ENCODE measurements at regions not wholly inside any gene's neighbourhood (a gene's known extent, or its start where the extent isn't known, plus 50 kb on each side); places are given as distances from the start of the nearest gene placed in this dataset.
A peak's percentile ranks its signal among the peaks of the same experiment; 100 is the strongest.

- DNase-seq (ENCODE audit: low read depth, low spot score) = no peak
Measured at GRCh38 chr7:121498816-121499215, 102.7 kb upstream of the FAM3C start.

- peak; percentile 18 for DNase-seq (ENCODE audit: low read depth, low spot score)
Measured at GRCh38 chr7:121497545-121497944, 101.4 kb upstream of the FAM3C start.

- no peak for DNase-seq (ENCODE audit: low read depth, low spot score)
Measured at GRCh38 chr7:121494516-121494915, 98.4 kb upstream of the FAM3C start.

GRCh38 chr7:121493553-121493952 is 97.4 kb upstream of the FAM3C start:
- DNase-seq (ENCODE audit: low read depth, low spot score) = no peak

GRCh38 chr7:121490309-121490708 is 94.2 kb upstream of the FAM3C start:
- no peak for DNase-seq (ENCODE audit: low read depth, low spot score)

GRCh38 chr7:121489440-121489839 is 93.3 kb upstream of the FAM3C start:
- no peak for DNase-seq (ENCODE audit: low read depth, low spot score)

DNA sequence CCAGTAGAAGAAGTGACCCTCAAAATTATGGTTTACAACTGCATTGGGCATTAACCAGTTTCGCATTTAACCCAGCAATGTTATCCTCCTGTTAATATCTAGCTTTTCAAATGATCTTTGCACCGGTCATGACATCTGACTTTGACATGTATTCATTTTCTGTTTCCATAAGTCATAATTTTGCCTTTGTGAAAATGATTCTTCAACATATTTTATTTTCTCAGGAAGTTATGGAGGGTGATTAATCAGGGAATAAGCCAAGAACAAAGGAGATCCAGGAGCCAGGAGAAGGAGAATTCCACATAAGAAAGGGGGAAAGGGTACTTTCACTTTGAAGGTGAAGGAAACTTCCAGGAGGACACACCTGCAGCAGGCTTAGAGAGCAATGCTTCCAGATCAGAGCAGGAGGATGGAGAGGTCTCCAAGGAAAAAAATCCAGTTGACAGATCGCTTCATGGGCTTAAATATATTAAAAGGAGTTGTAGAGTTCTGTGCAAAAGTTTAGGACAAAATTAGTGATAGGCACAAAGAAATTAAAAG is 92.1 kb upstream of the FAM3C start:
- DNase-seq (ENCODE audit: low read depth, low spot score) = no peak

GRCh38 chr7:121486590-121486989 is 90.5 kb upstream of the FAM3C start:
- no peak for DNase-seq (ENCODE audit: low read depth, low spot score)

DNA sequence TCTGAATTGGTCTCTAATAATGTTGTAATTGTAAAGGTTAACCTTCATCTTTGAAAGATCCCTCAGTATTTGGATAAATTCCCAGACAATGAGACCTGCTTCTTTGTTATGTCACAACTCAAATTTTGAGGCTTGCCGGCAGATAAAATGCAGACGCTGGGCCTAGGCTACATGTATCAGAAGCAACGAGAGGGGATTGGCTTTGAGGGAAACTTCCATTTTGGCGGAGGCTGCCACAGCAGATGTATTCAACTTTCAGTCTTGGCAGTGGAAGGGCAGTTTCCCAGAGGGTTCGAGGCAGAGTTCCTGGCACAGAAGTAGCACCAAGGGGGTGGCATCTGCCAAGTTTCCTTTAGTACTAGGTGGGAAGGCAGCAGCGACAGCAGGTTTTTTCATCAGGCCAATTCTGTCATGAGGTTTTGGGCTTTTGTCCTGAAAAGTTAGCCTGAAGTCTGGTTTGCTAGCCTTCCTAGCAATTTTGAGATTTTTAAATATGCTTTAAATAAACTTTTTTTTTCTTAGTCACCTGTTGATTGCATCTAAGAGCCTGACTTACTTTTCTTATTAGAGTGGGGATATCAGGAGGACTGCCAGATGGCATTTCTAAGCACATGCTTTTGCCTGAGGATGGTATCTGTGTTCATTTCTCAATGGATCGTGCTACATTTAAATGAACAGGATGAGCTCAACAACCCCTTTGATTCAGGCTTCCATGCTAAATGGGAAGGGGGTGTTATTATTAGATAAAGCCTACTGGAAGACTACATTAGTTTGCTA is 89.5 kb upstream of the FAM3C start:
- DNase-seq (ENCODE audit: low read depth, low spot score) = no peak

GRCh38 chr7:121484089-121484763 is 88.1 kb upstream of the FAM3C start:
- DNase-seq (ENCODE audit: low read depth, low spot score) = no peak

- DNase-seq (ENCODE audit: low read depth, low spot score) = peak; percentile 48
Measured at GRCh38 chr7:121480566-121481335, 84.6 kb upstream of the FAM3C start.

- DNase-seq (ENCODE audit: low read depth, low spot score) = peak; percentile 47
Measured at GRCh38 chr7:121480058-121480457, 84.0 kb upstream of the FAM3C start.

- no peak for DNase-seq (ENCODE audit: low read depth, low spot score)
Measured at GRCh38 chr7:121479466-121479865, 83.4 kb upstream of the FAM3C start.

DNA sequence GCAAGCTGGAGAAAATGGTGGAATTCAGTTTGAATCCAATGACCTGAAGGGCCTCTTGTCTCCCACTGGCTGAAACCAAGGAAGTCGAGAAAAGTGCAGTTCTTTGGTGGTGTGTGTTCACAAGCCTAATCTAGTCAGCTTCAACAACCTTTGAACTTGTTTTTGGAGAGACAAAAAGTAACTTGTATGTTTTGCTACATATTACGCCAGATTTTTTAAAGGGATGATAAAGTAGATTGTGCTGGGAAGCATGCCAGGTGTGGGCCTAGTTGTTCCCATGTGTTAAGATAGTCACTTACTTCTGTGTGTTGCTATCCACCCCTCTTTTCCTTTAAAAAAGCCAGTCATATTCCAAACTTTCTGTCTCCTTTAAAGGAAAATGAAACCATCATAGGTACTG is 79.7 kb upstream of the FAM3C start:
- no peak for DNase-seq (ENCODE audit: low read depth, low spot score)

DNA sequence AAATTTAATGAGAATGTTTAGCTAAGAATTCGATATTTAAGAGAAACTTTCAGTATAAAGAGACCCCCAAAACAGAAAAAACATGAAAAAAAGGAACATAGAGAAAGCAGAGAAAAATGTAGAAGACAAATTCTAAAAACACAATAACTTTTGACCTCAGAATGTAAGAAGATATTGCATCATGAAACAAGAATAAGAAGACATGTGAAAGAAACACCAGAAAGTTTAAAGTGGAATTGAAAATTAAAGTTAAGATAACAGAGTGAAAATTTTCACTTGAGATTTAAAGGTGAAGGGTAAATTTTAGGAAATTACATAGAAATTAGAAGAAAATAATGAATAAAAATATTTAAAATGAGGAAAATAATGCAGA is 78.2 kb upstream of the FAM3C start:
- no peak for DNase-seq (ENCODE audit: low read depth, low spot score)

GRCh38 chr7:121473645-121474300 is 77.7 kb upstream of the FAM3C start:
- no peak for DNase-seq (ENCODE audit: low read depth, low spot score)

DNA sequence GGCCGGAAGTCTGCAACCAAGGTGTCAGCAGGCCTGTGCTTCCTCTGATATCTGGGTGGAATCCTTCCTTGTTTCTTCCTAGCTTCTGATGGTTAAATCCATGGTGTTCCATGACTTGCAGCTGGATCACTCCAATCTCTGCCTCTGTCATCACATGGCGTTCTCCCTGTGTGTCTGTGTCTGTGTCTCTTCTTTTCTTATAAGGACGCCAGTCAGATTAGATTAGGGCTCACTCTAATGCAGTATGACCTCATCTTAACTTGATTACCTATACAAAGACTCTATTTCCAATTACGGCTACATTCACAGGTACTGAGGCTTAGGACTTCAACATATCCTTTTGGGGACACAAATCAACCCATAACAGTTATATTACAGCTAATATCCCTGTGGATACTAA is 70.3 kb upstream of the FAM3C start:
- DNase-seq (ENCODE audit: low read depth, low spot score) = no peak

- no peak for DNase-seq (ENCODE audit: low read depth, low spot score)
Measured at GRCh38 chr7:121459148-121459547, 63.0 kb upstream of the FAM3C start.

DNA sequence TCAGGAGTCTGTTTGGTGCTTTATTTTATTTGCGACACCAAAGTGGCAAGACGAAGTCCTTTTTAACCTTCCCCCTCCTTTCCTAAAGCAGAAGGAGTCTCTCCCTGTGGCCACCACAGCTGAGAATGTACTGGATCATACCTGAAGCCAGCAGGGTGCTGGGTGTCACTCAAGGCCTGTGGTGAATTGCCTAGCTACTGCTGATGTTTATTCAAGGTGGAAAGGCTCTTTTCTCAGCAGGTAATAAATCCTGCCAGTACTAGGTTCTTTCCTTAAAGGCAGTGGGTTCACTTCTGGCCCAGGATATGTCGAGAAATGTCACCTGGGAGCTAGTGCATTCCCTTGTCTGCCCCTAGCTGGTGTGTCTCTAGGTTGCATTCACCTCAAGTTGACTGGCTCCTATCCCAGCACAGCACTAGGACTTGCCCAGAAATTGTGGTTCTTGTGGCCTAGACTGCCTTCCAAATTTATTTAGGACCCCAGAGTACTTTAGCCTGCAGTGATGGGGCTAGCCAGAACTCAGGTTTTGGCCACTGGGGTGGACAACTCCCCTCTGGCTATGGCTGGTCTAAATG is 60.8 kb upstream of the FAM3C start:
- DNase-seq (ENCODE audit: low read depth, low spot score) = no peak

DNA sequence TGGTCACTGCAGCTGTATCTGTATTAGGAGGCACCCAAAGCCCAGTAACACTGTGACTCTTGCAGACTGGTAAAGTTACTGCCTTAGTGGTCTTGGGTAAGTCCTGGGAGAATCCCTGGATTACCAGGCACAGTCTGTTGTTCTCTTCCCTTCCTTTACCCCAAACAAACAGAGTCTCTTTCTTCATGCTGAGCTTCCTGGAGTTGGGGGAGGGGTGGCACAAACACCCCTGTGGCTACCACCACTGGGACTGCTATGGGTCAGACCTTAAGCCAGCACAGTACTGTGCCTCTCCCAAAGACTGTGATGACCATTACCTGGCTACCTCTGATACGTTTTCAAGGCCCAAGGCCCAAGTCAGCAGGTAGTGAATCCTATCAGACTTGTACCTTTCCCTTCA is 59.9 kb upstream of the FAM3C start:
- DNase-seq (ENCODE audit: low read depth, low spot score) = peak; percentile 32

GRCh38 chr7:121452389-121452788 is 56.3 kb upstream of the FAM3C start:
- no peak for DNase-seq (ENCODE audit: low read depth, low spot score)

All from ELF-1 (cell line).